ENCODE measurements at regions not wholly inside any gene's neighbourhood (a gene's known extent, or its start where the extent isn't known, plus 50 kb on each side); places are given as distances from the start of the nearest gene placed in this dataset.

- H4K12ac ChIP-seq (ENCODE audit: low read depth, low read length) = no peak overlapping the region
- no peak overlapping the region for H3K14ac ChIP-seq (ENCODE audit: low read length)
- no peak overlapping the region for H3K4me2 ChIP-seq (ENCODE audit: low read length)
- no peak overlapping the region for H3K9ac ChIP-seq (ENCODE audit: low read length)
- H3K23ac ChIP-seq (ENCODE audit: low read length) = no peak overlapping the region
- H2BK12ac ChIP-seq (ENCODE audit: low read length) = no peak overlapping the region
- H3K27me3 ChIP-seq (ENCODE audit: insufficient read depth, low read length) = no peaks in the 10 kb centered on the region
- H3K4me3 ChIP-seq (ENCODE audit: low read depth, low read length) = no peak overlapping the region
- H2BK5ac ChIP-seq (ENCODE audit: low read depth, low read length, poor library complexity) = no peak overlapping the region
- no peaks in the 10 kb centered on the region for H3K36me3 ChIP-seq (ENCODE audit: control insufficient read depth in 1 of 2, insufficient read depth in 2 of 2, low read length in 2 of 2)
- H3K27ac ChIP-seq (ENCODE audit: low read depth, low read length) = no peak overlapping the region
- no CpG with 5 or more reads among the region's 8 CpGs for WGBS (ENCODE audit: extremely low coverage, insufficient coverage, insufficient read length)
- no peak overlapping the region for H2BK120ac ChIP-seq (ENCODE audit: insufficient read depth, low read length, poor library complexity)
- no peaks in the 10 kb centered on the region for H3K79me2 ChIP-seq (ENCODE audit: control insufficient read depth, insufficient read depth, low read length, poor library complexity)
- H3K4ac ChIP-seq (ENCODE audit: low read depth, low read length) = no peak overlapping the region
- H4K91ac ChIP-seq (ENCODE audit: low read depth, low read length) = no peak overlapping the region
- no peak for DNase-seq
- no peak overlapping the region for H2AFZ ChIP-seq (ENCODE audit: insufficient read depth, low read length, poor library complexity)
- no peaks in the 10 kb centered on the region for H3K9me3 ChIP-seq (ENCODE audit: insufficient read depth, low read depth, low read length)
- H3K18ac ChIP-seq (ENCODE audit: low read length) = no peak overlapping the region
- H2AK5ac ChIP-seq (ENCODE audit: low read length) = no peak overlapping the region
- no peak overlapping the region for H4K8ac ChIP-seq (ENCODE audit: low read depth, low read length)
- H3K4me1 ChIP-seq (ENCODE audit: control insufficient read depth in 1 of 2, insufficient read depth in 2 of 2, low read length in 2 of 2) = peaks cover 0 to 6% of the 10 kb centered on the region in 2 experiments
- H3K79me1 ChIP-seq (ENCODE audit: low read length) = no peaks in the 10 kb centered on the region
Observed at GRCh38 chr6:106790149-106790770, 160.9 kb downstream of the QRSL1 start.

- H3K9me3 ChIP-seq (ENCODE audit: insufficient read depth, low read depth, low read length) = no peaks in the 10 kb centered on the region
- H2BK120ac ChIP-seq (ENCODE audit: insufficient read depth, low read length, poor library complexity) = no peak overlapping the region
- no peak overlapping the region for H2BK12ac ChIP-seq (ENCODE audit: low read length)
- no peak overlapping the region for H3K4ac ChIP-seq (ENCODE audit: low read depth, low read length)
- H4K12ac ChIP-seq (ENCODE audit: low read depth, low read length) = no peak overlapping the region
- H3K4me2 ChIP-seq (ENCODE audit: low read length) = no peak overlapping the region
- H4K8ac ChIP-seq (ENCODE audit: low read depth, low read length) = no peak overlapping the region
- no peak overlapping the region for H4K91ac ChIP-seq (ENCODE audit: low read depth, low read length)
- H3K9ac ChIP-seq (ENCODE audit: low read length) = no peak overlapping the region
- no peaks in the 10 kb centered on the region for H3K27me3 ChIP-seq (ENCODE audit: insufficient read depth, low read length)
- no peak overlapping the region for H3K27ac ChIP-seq (ENCODE audit: low read depth, low read length)
- H3K79me2 ChIP-seq (ENCODE audit: control insufficient read depth, insufficient read depth, low read length, poor library complexity) = no peaks in the 10 kb centered on the region
- H3K79me1 ChIP-seq (ENCODE audit: low read length) = no peaks in the 10 kb centered on the region
- WGBS (ENCODE audit: extremely low coverage, insufficient coverage, insufficient read length) = no CpG with 5 or more reads among the region's 3 CpGs
- H3K18ac ChIP-seq (ENCODE audit: low read length) = no peak overlapping the region
- no peak overlapping the region for H3K4me3 ChIP-seq (ENCODE audit: low read depth, low read length)
- H2AK5ac ChIP-seq (ENCODE audit: low read length) = no peak overlapping the region
- H2BK5ac ChIP-seq (ENCODE audit: low read depth, low read length, poor library complexity) = no peak overlapping the region
- no peak overlapping the region for H3K14ac ChIP-seq (ENCODE audit: low read length)
- no peak overlapping the region for H2AFZ ChIP-seq (ENCODE audit: insufficient read depth, low read length, poor library complexity)
- peaks cover 0 to 6% of the 10 kb centered on the region in 2 experiments for H3K4me1 ChIP-seq (ENCODE audit: control insufficient read depth in 1 of 2, insufficient read depth in 2 of 2, low read length in 2 of 2)
- no peak overlapping the region for H3K23ac ChIP-seq (ENCODE audit: low read length)
- DNase-seq = no peak
- no peaks in the 10 kb centered on the region for H3K36me3 ChIP-seq (ENCODE audit: control insufficient read depth in 1 of 2, insufficient read depth in 2 of 2, low read length in 2 of 2)
Observed at GRCh38 chr6:106789428-106790148, 160.2 kb downstream of the QRSL1 start.

GRCh38 chr6:106788761-106789160 lies 159.4 kb downstream of the QRSL1 start:
- no peak for DNase-seq
- no CpG with 5 or more reads among the region's 2 CpGs for WGBS (ENCODE audit: extremely low coverage, insufficient coverage, insufficient read length)
- no peak overlapping the region for H4K12ac ChIP-seq (ENCODE audit: low read depth, low read length)

GRCh38 chr6:106787327-106788196 lies 158.2 kb downstream of the QRSL1 start:
- DNase-seq = no peak
- Histone ChIP-seq H3K36me3 (ENCODE audit: control insufficient read depth in 1 of 2, insufficient read depth in 2 of 2, low read length in 2 of 2) (no peaks in the 10 kb centered on the region), H4K8ac (ENCODE audit: low read depth, low read length) (no peak overlapping the region), H3K23ac (ENCODE audit: low read length) (no peak overlapping the region), H3K9ac (ENCODE audit: low read length) (no peak overlapping the region), H2BK12ac (ENCODE audit: low read length) (no peak overlapping the region), H2BK120ac (ENCODE audit: insufficient read depth, low read length, poor library complexity) (no peak overlapping the region), H3K27ac (ENCODE audit: low read depth, low read length) (no peak overlapping the region), H3K27me3 (ENCODE audit: insufficient read depth, low read length) (no peaks in the 10 kb centered on the region), H3K4me2 (ENCODE audit: low read length) (no peak overlapping the region), H2AK5ac (ENCODE audit: low read length) (no peak overlapping the region), H3K79me2 (ENCODE audit: control insufficient read depth, insufficient read depth, low read length, poor library complexity) (no peaks in the 10 kb centered on the region), H3K18ac (ENCODE audit: low read length) (no peak overlapping the region), H3K4me3 (ENCODE audit: low read depth, low read length) (no peak overlapping the region), H3K14ac (ENCODE audit: low read length) (no peak overlapping the region), H3K79me1 (ENCODE audit: low read length) (peaks cover 4% of the 10 kb centered on the region), H4K12ac (ENCODE audit: low read depth, low read length) (no peak overlapping the region), H3K4me1 (ENCODE audit: control insufficient read depth in 1 of 2, insufficient read depth in 2 of 2, low read length in 2 of 2) (peaks cover 9 to 20% of the 10 kb centered on the region in 2 experiments), H3K9me3 (ENCODE audit: insufficient read depth, low read depth, low read length) (no peaks in the 10 kb centered on the region), H2BK5ac (ENCODE audit: low read depth, low read length, poor library complexity) (no peak overlapping the region), H3K4ac (ENCODE audit: low read depth, low read length) (no peak overlapping the region), H4K91ac (ENCODE audit: low read depth, low read length) (no peak overlapping the region), H2AFZ (ENCODE audit: insufficient read depth, low read length, poor library complexity) (no peak overlapping the region)
- no CpG with 5 or more reads among the region's 11 CpGs for WGBS (ENCODE audit: extremely low coverage, insufficient coverage, insufficient read length)

More at GRCh38 chr6:106788761-106789160, 159.4 kb downstream of the QRSL1 start:
- H3K36me3 ChIP-seq (ENCODE audit: control insufficient read depth in 1 of 2, insufficient read depth in 2 of 2, low read length in 2 of 2) = no peaks in the 10 kb centered on the region
- H3K4ac ChIP-seq (ENCODE audit: low read depth, low read length) = no peak overlapping the region
- no peak overlapping the region for H3K23ac ChIP-seq (ENCODE audit: low read length)
- H3K27ac ChIP-seq (ENCODE audit: low read depth, low read length) = no peak overlapping the region
- H3K27me3 ChIP-seq (ENCODE audit: insufficient read depth, low read length) = no peaks in the 10 kb centered on the region
- no peak overlapping the region for H3K14ac ChIP-seq (ENCODE audit: low read length)
- H3K79me1 ChIP-seq (ENCODE audit: low read length) = no peaks in the 10 kb centered on the region
- H3K18ac ChIP-seq (ENCODE audit: low read length) = no peak overlapping the region
- H3K4me2 ChIP-seq (ENCODE audit: low read length) = no peak overlapping the region
- H2AK5ac ChIP-seq (ENCODE audit: low read length) = no peak overlapping the region
- no peak overlapping the region for H2BK12ac ChIP-seq (ENCODE audit: low read length)
- peaks cover 3 to 10% of the 10 kb centered on the region in 2 experiments for H3K4me1 ChIP-seq (ENCODE audit: control insufficient read depth in 1 of 2, insufficient read depth in 2 of 2, low read length in 2 of 2)
- no peak overlapping the region for H3K9ac ChIP-seq (ENCODE audit: low read length)
- H2BK5ac ChIP-seq (ENCODE audit: low read depth, low read length, poor library complexity) = no peak overlapping the region
- no peak overlapping the region for H3K4me3 ChIP-seq (ENCODE audit: low read depth, low read length)
- no peaks in the 10 kb centered on the region for H3K9me3 ChIP-seq (ENCODE audit: insufficient read depth, low read depth, low read length)
- H3K79me2 ChIP-seq (ENCODE audit: control insufficient read depth, insufficient read depth, low read length, poor library complexity) = no peaks in the 10 kb centered on the region
- no peak overlapping the region for H2AFZ ChIP-seq (ENCODE audit: insufficient read depth, low read length, poor library complexity)
- no peak overlapping the region for H4K8ac ChIP-seq (ENCODE audit: low read depth, low read length)
- H2BK120ac ChIP-seq (ENCODE audit: insufficient read depth, low read length, poor library complexity) = no peak overlapping the region
- no peak overlapping the region for H4K91ac ChIP-seq (ENCODE audit: low read depth, low read length)
